T-cell (primary cell): ENCODE measurements at regions not wholly inside any gene's neighbourhood (a gene's known extent, or its start where the extent isn't known, plus 50 kb on each side); places are given as distances from the start of the nearest gene placed in this dataset.

Experiments used
- ATAC-seq, 4 experiments: fragments of 200-7000 bp in 3 of 4; fragments of 150-1000 bp in 1 of 4; cut with Tn5 transposase; replicated peaks in 1 of 4; 1 replicate in 3 of 4; 2 replicates in 1 of 4; pipeline ENCODE4 v1.10.0; 2021; ENCODE audit warnings: moderate library complexity in 3 of 4, mild to moderate bottlenecking in 2 of 4, moderate number of reproducible peaks in 1 of 4
- CTCF ChIA-PET, 2 donors: fragments of 300-600 bp; sonication (Branson Sonifier 250); formaldehyde crosslinking; loops; one replicate each; lab custom pipeline; 2022; ENCODE audit warnings: antibody characterized with exemption in 2 of 2; lab: Charles Lee
- POLR2A ChIA-PET, 2 donors: fragments of 300-600 bp; sonication (Branson Sonifier 250); formaldehyde crosslinking; loops; one replicate each; lab custom pipeline; 2022; ENCODE audit warnings: antibody characterized with exemption in 2 of 2; lab: Charles Lee
- DNase-seq, 35 experiments: peaks; one replicate each; pipeline versions ENCODE4 v3.0.0 to v3.0.0-alpha.2; 2013 to 2023
- H3K27ac ChIP-seq: one replicate; pipeline ENCODE4 v1.5.1; 2013; ENCODE audit warnings: low read length
- H3K27me3 ChIP-seq, 2 experiments: replicated peaks in 1 of 2; 1 replicate in 1 of 2; 2 replicates in 1 of 2; pipeline versions ENCODE4 v1.6.1 to v1.7.0; 2013; ENCODE audit warnings: low read length in 1 of 2, mixed read lengths in 1 of 2; ENCODE audit not compliant: control insufficient read depth in 2 of 2, insufficient read depth in 2 of 2; ENCODE audit errors: extremely low read depth in 1 of 2
- H3K36me3 ChIP-seq, 2 donors: 1 replicate in 1 of 2; 2 replicates in 1 of 2; pipeline versions ENCODE4 v1.6.1 to v1.7.0; 2013; ENCODE audit warnings: low read length in 1 of 2; ENCODE audit not compliant: control insufficient read depth in 2 of 2, insufficient read depth in 1 of 2; ENCODE audit errors: extremely low read depth in 1 of 2
- H3K4me1 ChIP-seq, 2 experiments: 1 replicate in 1 of 2; 2 replicates in 1 of 2; pipeline versions ENCODE4 v1.6.1 to v1.7.0; 2013; ENCODE audit warnings: low read length in 2 of 2, mixed read lengths in 1 of 2; ENCODE audit not compliant: insufficient read depth in 2 of 2, control insufficient read depth in 1 of 2; ENCODE audit errors: extremely low read depth in 1 of 2
- H3K4me3 ChIP-seq, 2 donors: 1 replicate in 1 of 2; 2 replicates in 1 of 2; pipeline versions ENCODE4 v1.5.1 to v1.7.0; 2013; ENCODE audit warnings: mild to moderate bottlenecking in 2 of 2, low read length in 1 of 2, moderate library complexity in 1 of 2; ENCODE audit not compliant: control insufficient read depth in 1 of 2; ENCODE audit errors: extremely low read depth in 1 of 2
- H3K9me3 ChIP-seq: 2 replicates; pipeline ENCODE4 v1.7.0; 2013
- H3K27ac Mint-ChIP-seq, 2 donors: one replicate each; pipeline ENCODE4 v1.8.0; 2020 to 2021; ENCODE audit warnings: mild to moderate bottlenecking in 2 of 2, mixed read lengths in 2 of 2
- H3K27me3 Mint-ChIP-seq, 2 donors: one replicate each; pipeline ENCODE4 v1.8.0; 2021 to 2022; ENCODE audit warnings: mixed read lengths in 2 of 2
- H3K36me3 Mint-ChIP-seq: one replicate; pipeline ENCODE4 v1.8.0; 2021; ENCODE audit warnings: mixed read lengths
- H3K4me1 Mint-ChIP-seq, 3 donors: one replicate each; pipeline ENCODE4 v1.8.0; 2020 to 2022; ENCODE audit warnings: mixed read lengths in 3 of 3, mild to moderate bottlenecking in 1 of 3
- H3K4me3 Mint-ChIP-seq, 3 donors: one replicate each; pipeline ENCODE4 v1.8.0; 2020 to 2022; ENCODE audit warnings: mild to moderate bottlenecking in 3 of 3, mixed read lengths in 3 of 3, moderate library complexity in 3 of 3
- H3K9me3 Mint-ChIP-seq, 3 donors: one replicate each; pipeline ENCODE4 v1.8.0; 2020 to 2022; ENCODE audit warnings: mixed read lengths in 3 of 3
- WGBS: methylation state at CpG from one replicate; pipeline ENCODE4 v1.1.5; 2013; ENCODE audit warnings: missing lambda C conversion rate; ENCODE audit not compliant: insufficient coverage; 5-methylcytosine and 5-hydroxymethylcytosine counted together

DNA sequence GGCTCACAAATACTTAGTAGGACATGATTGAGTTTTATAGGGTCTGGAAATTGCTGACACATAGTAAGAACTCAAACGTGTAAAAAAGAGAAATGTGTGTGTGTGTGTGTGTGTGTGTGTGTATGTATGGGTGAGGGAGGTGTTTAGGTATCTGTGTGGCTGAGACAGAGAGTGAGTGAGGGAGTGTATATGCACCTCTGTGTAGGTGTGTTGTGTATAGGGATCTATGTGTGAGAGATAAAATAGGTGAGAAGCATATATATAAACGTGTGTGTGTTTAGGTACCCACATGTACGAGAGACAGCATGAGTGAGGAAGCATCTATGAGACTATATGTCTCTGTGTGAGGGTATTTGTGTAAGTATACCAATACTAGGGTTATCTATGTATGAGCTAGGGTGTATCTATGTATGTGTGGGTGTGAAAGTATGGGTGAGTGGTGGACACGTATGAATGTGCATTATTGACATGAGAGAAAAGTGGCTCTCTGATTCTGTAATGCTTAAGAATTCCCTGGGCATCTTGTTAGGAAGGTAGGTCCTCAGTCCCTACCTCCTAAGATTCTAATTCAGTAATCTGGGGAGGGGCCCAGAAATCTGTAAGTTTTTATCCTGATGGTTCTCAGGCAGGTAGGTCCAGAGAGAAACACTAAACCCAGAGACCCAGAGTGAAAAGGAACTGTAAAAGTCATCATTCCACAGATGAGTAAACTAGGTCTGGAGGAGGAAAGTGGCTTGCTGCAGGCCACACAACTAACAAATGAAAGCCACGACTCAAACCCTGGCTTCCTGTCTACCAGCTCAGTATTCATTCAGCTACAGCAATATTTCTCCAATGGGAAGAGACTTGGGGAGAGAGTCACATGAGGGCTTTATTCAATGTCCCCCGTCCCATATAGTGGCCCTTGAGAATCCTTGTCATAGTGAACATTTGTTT is 237.0 kb downstream of the IDS start:
- WGBS = 25% methylated on average over 1 of the region's 6 CpGs
- H3K27me3 Mint-ChIP-seq = peaks cover 0 to 22% of the 10 kb centered on the region in 2 donors

DNA sequence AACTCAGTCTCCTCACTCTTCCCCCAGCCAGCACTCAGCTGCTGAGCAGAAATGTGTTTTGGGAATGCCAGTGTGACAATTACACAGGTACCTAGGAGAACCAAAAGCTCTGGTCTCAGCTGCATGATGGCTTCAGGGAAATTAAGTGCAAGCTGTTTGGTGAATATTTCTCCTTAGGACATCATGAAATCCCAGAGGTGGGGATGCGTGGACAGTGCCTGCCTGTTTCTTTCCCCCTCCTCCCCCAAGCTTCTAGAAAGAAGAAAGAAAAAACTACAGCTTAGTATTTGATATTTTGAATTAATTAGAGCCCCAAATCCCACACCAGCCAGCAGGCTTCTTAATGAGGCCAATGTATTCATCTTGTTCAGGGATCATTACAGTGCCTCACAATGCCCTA is 243.0 kb downstream of the IDS start:
- peaks cover 0 to 29% of the 10 kb centered on the region in 2 donors for H3K27me3 Mint-ChIP-seq

More for the DNA sequence above, 237.0 kb downstream of the IDS start:
- Histone ChIP-seq H3K4me1 (no peaks in the 10 kb centered on the region), H3K27ac (no peak overlapping the region), H3K9me3 (no peaks in the 10 kb centered on the region), H3K4me3 (no peak overlapping the region), H3K27me3 (no peaks in the 10 kb centered on the region), H3K36me3 (no peaks in the 10 kb centered on the region)
- CTCF ChIA-PET = no interaction called here
- DNase-seq = no peak
- POLR2A ChIA-PET = no interaction called here
- H3K9me3 Mint-ChIP-seq = no peaks in the 10 kb centered on the region
- no peak overlapping the region for H3K4me3 Mint-ChIP-seq
- H3K4me1 Mint-ChIP-seq = no peaks in the 10 kb centered on the region
- H3K36me3 Mint-ChIP-seq = no peaks in the 10 kb centered on the region
- no peak for ATAC-seq
- no peak overlapping the region for H3K27ac Mint-ChIP-seq

DNA sequence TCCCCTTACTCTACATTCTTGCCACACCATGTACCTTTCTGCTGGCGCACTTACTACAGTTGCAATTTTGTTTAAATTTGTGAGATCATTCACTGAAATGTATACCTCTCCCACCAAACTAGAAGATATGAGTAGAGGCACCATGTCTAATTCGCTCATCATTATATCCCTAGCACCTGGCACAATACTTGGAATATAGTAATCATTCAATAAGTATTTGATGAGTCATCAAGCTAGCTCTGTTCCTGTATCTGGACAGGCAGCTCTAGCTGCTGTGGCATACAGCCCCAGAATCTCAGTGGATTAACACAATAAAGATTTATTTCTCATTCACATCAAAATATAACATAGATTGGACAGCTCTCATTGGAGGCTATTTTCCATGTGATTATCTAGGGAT is 245.9 kb downstream of the IDS start:
- no peak for ATAC-seq
- no CpG with 5 or more reads among the region's 2 CpGs for WGBS

More for the DNA sequence above, 243.0 kb downstream of the IDS start:
- ATAC-seq (no peak), DNase-seq (no peak)
- no peak overlapping the region for H3K4me3 Mint-ChIP-seq
- no peaks in the 10 kb centered on the region for H3K9me3 Mint-ChIP-seq
- H3K4me1 Mint-ChIP-seq = no peaks in the 10 kb centered on the region
- H3K9me3 ChIP-seq = no peaks in the 10 kb centered on the region
- CTCF ChIA-PET = no interaction called here
- H3K27ac Mint-ChIP-seq = no peak overlapping the region
- POLR2A ChIA-PET = no interaction called here
- H3K36me3 ChIP-seq = no peaks in the 10 kb centered on the region
- H3K36me3 Mint-ChIP-seq = no peaks in the 10 kb centered on the region
- H3K27ac ChIP-seq = no peak overlapping the region
- H3K4me3 ChIP-seq = no peak overlapping the region
- no CpG with 5 or more reads among the region's 1 CpG for WGBS
- no peaks in the 10 kb centered on the region for H3K27me3 ChIP-seq
- no peaks in the 10 kb centered on the region for H3K4me1 ChIP-seq

DNA sequence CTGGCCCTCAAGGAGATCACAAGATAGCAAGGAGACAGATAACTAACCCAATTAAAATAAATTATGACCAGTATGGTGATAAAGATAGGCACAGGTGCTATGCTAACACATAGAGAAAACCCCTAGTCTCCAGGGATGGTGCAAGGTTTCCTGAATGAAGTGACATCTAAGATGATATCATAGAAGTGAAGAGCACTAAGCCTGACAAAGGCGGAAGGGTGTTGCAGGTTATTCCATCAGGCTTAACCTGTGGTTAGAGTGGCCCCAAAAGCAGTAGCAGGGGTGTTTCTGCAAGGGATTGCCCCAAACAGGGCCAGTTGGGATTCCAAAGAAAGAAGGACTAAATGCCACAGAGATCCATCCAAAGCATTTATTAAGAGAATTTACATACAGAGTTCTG is 249.2 kb downstream of the IDS start:
- peaks cover 5 to 19% of the 10 kb centered on the region in 2 donors for H3K27me3 Mint-ChIP-seq
- ChIA-PET CTCF (no interaction called here), POLR2A (no interaction called here)
- no peak overlapping the region for H3K27ac Mint-ChIP-seq
- H3K9me3 Mint-ChIP-seq = no peaks in the 10 kb centered on the region
- Histone ChIP-seq H3K27me3 (no peaks in the 10 kb centered on the region), H3K36me3 (no peaks in the 10 kb centered on the region), H3K9me3 (no peaks in the 10 kb centered on the region), H3K4me3 (no peak overlapping the region), H3K27ac (no peak overlapping the region), H3K4me1 (no peaks in the 10 kb centered on the region)
- ATAC-seq (no peak), DNase-seq (no peak)
- no peak overlapping the region for H3K4me3 Mint-ChIP-seq
- no peaks in the 10 kb centered on the region for H3K4me1 Mint-ChIP-seq
- no peaks in the 10 kb centered on the region for H3K36me3 Mint-ChIP-seq
- WGBS = no CpG with 5 or more reads among the region's 1 CpG

More for the DNA sequence above, 245.9 kb downstream of the IDS start:
- Mint-ChIP-seq H3K36me3 (no peaks in the 10 kb centered on the region), H3K27me3 (peaks cover 0 to 21% of the 10 kb centered on the region in 2 donors), H3K9me3 (no peaks in the 10 kb centered on the region), H3K4me3 (no peak overlapping the region), H3K4me1 (no peaks in the 10 kb centered on the region), H3K27ac (no peak overlapping the region)
- no peak for DNase-seq
- CTCF ChIA-PET = no interaction called here
- Histone ChIP-seq H3K27ac (no peak overlapping the region), H3K4me3 (no peak overlapping the region), H3K9me3 (no peaks in the 10 kb centered on the region), H3K4me1 (no peaks in the 10 kb centered on the region), H3K27me3 (no peaks in the 10 kb centered on the region), H3K36me3 (no peaks in the 10 kb centered on the region)
- POLR2A ChIA-PET = no interaction called here

DNA sequence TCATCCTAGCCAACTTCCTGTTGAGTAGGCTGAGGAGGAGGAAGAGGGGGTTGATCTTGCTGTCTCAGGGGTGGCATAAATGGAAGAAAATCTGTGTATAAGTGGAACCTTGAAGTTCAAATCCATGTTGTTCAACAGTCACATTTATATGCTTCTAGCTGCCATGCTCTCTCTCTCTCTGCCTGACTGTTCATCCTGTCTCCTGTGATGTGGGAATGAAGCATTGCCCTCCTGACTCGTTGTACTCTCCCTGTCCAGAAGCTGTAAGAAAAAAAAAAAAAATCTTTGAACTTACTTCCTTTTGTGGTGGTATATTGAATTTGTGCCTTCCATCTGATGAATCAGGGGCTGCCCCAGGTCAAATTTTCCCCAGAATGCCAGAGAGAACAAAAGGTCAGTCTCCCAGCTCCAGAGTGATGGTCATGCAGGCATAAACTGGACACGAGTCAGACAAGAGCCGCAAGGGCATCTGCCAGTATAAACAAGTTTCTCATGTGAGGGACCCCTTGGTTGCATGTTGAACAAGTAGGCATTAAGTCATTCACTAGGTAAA is 257.0 kb downstream of the IDS start:
- Histone ChIP-seq H3K4me3 (no peak overlapping the region), H3K36me3 (no peaks in the 10 kb centered on the region), H3K9me3 (no peaks in the 10 kb centered on the region), H3K27ac (no peak overlapping the region), H3K4me1 (no peaks in the 10 kb centered on the region), H3K27me3 (no peaks in the 10 kb centered on the region)
- Mint-ChIP-seq H3K27ac (no peak overlapping the region), H3K4me3 (no peak overlapping the region), H3K36me3 (no peaks in the 10 kb centered on the region), H3K9me3 (no peaks in the 10 kb centered on the region), H3K4me1 (no peaks in the 10 kb centered on the region), H3K27me3 (peaks cover 7 to 30% of the 10 kb centered on the region in 2 donors)
- DNase-seq (no peak), ATAC-seq (no peak)
- WGBS = no CpG with 5 or more reads among the region's 3 CpGs
- ChIA-PET POLR2A (no interaction called here), CTCF (no interaction called here)

DNA sequence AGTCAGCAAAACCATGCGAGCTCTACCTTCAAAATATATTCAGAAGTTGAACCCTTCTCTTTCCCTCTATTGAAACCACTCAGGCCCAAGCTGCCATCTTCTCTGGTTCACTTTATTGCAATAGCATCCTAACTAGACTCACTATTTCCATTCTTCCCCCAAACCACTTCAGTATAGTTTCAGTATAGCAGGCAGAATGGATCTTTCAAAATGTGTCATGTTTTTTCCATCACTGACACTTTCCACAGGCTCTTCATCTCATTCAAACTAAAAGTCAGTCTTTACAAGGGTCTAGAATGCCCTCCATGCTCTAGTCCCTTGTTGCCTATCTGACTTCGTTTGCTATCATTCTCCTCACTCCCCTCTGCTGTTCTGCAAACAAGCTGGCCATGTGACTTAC is 274.4 kb downstream of the IDS start:
- DNase-seq = no peak
- Mint-ChIP-seq H3K36me3 (no peaks in the 10 kb centered on the region), H3K27ac (no peak overlapping the region), H3K4me1 (no peaks in the 10 kb centered on the region), H3K27me3 (peaks cover 3 to 24% of the 10 kb centered on the region in 2 donors), H3K4me3 (no peak overlapping the region), H3K9me3 (peaks cover 7 to 21% (median 14%) of the 10 kb centered on the region in 3 donors)
- CTCF ChIA-PET = no interaction called here
- no peaks in the 10 kb centered on the region for H3K9me3 ChIP-seq
- no peaks in the 10 kb centered on the region for H3K36me3 ChIP-seq
- WGBS = 67% methylated on average over 1 of the region's 2 CpGs
- no peaks in the 10 kb centered on the region for H3K27me3 ChIP-seq
- H3K27ac ChIP-seq = no peak overlapping the region
- H3K4me1 ChIP-seq = no peaks in the 10 kb centered on the region
- POLR2A ChIA-PET = no interaction called here
- no peak overlapping the region for H3K4me3 ChIP-seq
- no peak for ATAC-seq
